ENCODE measurements at regions not wholly inside any gene's neighbourhood (a gene's known extent, or its start where the extent isn't known, plus 50 kb on each side); places are given as distances from the start of the nearest gene placed in this dataset.
A peak's percentile ranks its signal among the peaks of the same experiment; 100 is the strongest.

DNA sequence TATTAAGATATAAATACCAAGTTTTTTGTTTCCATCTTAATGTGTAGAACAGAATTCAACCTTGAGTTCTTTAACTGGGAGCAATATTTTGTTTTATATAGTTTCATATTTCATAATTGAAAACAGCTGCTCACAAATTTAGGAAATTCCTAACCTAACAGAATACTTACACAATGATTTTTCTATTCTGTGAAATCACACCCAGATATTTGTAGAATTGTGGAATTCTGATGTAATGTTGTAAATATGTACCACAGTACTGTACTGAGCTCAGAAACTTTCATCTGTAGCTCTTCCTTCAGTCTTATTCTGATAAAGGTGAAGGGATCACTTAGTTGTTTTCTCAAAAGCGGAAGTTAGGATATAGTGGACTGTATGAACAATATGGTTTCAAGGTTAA, 143.4 kb upstream of the GLI3 start:
- no peak for DNase-seq (ENCODE audit: low spot score)

DNA sequence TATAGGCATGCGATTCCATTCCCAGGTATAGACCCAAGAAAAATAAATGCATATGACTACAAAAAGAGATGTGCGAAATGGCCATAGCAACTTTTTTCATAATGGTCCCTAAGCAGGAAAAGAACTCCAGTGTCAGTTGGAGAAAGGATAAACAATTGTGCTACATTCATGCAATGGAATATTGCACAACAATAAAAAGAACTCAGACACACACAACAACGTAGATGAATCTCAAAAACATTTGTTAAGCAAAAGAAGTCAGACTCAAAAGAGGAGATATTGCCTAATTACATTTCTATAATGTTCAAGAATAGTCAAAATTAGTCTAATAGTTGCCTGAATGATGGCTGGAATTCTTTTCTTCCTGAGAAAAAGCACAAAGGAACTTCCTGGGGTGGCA, 141.1 kb upstream of the GLI3 start:
- no peak for DNase-seq (ENCODE audit: low spot score)

DNA sequence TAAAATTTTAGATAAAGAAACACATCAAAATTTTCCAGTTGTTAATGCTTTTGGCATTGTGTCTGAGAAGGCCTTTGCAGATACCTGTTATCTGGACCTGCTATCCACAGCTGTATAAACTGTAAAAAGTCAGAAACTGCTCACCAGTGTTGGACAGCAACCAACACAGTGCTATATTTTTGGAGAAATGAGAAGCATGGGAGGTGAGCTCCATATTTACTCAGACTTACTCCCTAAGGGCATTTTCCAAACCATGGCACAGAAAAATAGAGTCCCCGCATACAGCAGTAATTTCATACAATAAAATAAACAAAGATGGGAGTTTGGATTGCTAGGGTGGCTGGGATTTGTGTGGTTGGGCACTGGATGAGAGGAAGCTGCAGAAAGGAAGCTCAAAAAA, 136.3 kb upstream of the GLI3 start:
- no peak for DNase-seq (ENCODE audit: low spot score)

- peak; percentile 78 for DNase-seq (ENCODE audit: low spot score)
Observed at GRCh38 chr7:42372479-42372878, 135.5 kb upstream of the GLI3 start.

DNA sequence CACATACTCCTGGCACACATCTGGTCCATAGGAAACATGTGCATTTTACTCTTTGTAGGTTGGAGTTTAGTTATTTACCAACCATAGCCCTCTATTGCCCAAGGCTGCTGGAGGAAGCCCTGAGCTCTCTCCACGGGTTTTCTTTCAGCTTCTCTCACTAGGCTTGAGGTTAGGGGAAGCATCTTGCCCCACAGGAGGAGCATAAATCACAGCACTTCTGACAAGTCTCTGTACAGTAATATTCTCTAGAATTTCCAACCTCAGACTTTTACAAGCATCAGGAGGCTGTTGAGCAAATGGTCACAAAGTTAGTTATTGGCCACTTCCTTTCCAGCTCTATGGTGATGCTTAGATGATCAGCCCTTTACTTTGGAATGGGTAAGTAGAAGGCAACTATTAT, 122.9 kb upstream of the GLI3 start:
- no peak for DNase-seq (ENCODE audit: low spot score)

- DNase-seq (ENCODE audit: low spot score), result no peak
Observed at GRCh38 chr7:42351316-42351935, 114.4 kb upstream of the GLI3 start.

DNA sequence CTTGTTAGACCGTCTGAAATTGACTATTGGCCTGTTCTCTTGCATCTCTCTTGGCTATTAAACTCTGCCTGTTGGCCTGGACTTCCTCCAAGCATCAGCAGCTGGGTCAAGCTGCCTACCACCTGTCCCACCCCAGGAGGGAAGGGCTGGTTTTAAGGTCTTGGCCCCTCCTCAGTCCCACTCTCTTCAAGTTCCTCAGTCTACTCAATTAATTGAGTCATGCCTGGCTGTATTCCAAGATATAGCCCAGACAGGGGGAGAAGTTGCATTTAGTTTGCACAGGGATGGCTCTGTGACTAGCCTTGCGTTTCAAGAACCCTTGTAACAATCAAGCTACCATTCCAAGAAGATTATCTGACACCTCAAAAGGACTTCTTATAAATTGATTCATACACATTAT, 113.8 kb upstream of the GLI3 start:
- peak; percentile 47 for DNase-seq (ENCODE audit: low spot score)

GRCh38 chr7:42348631-42349030, 111.6 kb upstream of the GLI3 start:
- DNase-seq (ENCODE audit: low spot score), result peak; percentile 96

- DNase-seq (ENCODE audit: low spot score), result peak; percentile 91
Observed at GRCh38 chr7:42348071-42348470, 111.1 kb upstream of the GLI3 start.

GRCh38 chr7:42347616-42348015, 110.6 kb upstream of the GLI3 start:
- DNase-seq (ENCODE audit: low spot score), result peak; percentile 75

- no peak for DNase-seq (ENCODE audit: low spot score)
Observed at GRCh38 chr7:42345478-42346299, 108.7 kb upstream of the GLI3 start.

DNA sequence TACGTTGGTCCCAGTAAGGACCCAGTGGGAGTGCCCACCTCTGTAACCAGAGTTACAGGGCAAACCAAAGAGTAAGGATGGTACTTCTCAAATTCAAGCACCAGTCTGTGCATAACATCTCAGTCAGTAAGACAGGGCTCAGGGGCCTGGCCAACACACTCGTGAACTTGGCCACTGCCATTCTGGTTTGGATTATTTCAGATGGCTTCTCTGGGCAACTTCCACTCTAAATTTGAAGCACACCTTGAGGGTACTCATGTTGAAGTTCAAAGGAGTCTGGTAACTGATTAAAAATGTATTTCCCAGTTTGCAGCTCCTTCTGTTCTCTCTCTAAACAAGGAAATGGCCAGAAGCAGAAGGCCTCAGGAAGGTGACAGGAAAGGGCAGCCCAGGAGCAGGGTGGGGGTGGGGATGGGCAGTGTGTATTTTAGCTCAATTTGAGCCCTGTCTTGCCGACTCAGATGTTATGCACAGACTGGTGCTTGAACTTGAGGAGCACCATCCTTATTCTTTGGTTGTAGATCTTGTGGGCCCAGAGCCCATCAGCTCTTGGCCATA, 107.3 kb upstream of the GLI3 start:
- no peak for DNase-seq (ENCODE audit: low spot score)

DNA sequence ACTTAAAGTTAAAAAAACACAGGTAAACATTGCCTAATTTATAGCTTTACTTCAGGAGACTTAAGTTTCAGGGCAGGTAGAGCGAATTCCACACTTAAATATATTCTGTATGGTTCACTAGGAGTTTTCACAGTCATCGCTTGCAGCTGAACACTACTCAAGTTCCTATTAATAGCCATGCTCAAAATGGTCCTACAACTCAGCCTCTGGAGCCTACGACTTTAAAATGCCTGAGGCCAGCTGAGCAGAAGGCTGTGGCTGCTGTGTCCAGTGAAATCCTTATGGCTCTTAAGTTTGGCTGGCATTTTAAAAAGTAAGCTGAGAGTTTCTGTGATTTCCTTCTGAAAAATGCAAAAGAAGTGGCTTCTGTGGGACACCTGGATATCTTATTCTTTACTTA, 105.4 kb upstream of the GLI3 start:
- no peak for DNase-seq (ENCODE audit: low spot score)

DNA sequence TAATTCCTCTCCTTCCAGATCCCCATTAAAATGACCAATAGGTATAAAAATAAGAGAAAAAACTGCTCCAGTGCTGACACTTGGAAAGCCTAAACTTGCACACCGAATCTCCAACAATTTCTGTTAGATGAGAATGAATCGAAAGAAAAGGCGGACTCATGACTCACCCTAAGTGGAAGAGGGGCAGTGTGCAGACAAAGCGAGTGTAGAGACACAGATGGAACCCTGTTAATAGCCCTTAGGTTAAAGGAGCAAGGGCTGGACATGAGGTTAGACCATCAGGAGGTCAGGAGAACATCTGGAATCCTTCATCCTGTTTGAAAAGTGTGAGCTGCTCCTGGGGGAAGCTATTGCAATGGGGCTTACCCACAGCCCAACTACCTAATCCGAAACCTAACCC, 103.4 kb upstream of the GLI3 start:
- DNase-seq (ENCODE audit: low spot score), result no peak

DNA sequence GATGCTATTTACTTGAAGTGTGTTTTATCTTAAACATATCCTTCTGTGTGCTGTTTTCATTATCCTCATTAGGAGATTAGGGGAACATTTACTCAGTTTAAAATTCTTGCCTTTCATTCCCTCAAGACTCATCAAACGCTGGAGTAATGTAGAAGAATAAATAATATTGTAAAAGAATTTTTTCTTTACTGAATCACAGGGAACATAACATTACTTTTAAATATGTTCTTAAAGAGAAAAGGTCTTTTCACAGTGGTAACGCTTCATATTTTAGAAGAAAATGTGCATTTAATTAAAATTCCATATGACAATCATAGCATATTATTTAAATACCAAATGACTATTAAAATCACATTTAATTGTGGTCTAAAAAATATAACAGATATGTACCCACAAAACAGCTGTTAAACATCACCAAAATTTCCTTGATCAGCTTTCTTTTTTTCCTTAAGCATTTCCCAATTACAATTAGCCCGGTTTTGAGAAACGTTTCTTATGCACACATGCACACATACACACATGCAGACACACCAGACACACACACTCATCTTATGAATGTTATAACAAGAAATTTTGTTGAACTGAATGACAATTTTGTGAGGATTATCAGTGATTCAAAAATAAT, 102.0 kb upstream of the GLI3 start:
- no peak for DNase-seq (ENCODE audit: low spot score)

DNA sequence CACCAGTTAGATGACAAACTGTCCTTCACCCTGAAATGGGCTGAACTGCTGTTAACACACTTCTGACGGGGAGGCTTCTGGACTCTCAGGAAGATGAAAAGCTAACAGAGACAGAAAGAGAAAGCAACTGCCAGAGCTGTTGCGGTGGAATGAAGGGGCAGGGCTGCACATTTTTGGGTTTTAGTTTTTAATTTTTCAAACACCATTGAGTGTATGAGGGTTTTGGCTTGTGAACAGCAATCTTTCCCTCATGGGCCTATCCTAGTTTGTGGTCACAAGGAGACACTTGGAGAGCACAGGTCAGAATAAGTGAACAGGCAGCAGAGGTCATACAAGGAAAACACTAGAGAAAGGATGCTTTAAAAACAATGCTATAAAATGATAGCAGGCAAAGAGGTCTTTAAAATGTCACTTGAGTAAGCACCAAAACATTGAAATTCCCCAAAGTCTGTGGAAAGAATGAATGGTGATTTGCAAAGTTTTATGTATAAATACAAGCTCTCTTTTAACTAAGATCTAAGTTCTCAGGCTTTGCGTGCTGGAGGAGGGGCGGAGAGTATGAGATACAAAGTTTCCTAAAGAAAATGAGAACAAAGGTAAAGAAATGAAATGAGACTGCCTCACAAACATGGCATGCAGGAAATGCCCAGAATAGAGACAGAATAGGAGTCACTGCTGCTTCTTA, 101.4 kb upstream of the GLI3 start:
- no peak for DNase-seq (ENCODE audit: low spot score)

GRCh38 chr7:42337225-42337905, 100.4 kb upstream of the GLI3 start:
- no peak for DNase-seq (ENCODE audit: low spot score)

DNA sequence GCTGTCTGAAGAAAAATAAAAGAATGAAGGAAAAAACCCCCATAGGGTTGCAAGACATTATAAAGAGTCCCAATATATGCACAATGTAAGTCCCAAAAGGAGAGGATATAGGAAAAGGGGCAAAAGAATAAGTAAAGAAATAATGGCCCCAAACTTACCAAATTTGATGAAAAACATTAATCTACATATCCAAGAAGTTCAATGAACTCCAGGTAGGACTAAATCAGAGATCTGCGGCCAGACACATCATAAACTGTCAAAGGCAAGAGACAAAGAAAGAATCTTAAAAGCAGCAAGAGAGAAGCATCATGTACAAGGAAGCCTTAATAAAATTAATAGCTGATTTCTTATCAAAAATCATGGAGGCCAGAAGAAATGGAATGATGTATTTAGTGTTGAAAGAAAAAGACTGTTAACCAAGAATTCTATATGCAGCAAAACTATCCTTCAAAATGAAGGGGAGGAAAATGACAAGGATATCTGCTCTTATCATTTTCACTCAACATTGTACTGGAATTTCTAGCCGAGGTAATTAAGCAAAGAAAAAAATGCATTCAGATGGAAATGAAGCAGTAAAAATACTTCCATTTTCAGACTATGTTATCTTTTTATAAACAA, 95.7 kb upstream of the GLI3 start:
- no peak for DNase-seq (ENCODE audit: low spot score)

GRCh38 chr7:42319631-42320030, 82.6 kb upstream of the GLI3 start:
- DNase-seq (ENCODE audit: low spot score), result no peak

DNA sequence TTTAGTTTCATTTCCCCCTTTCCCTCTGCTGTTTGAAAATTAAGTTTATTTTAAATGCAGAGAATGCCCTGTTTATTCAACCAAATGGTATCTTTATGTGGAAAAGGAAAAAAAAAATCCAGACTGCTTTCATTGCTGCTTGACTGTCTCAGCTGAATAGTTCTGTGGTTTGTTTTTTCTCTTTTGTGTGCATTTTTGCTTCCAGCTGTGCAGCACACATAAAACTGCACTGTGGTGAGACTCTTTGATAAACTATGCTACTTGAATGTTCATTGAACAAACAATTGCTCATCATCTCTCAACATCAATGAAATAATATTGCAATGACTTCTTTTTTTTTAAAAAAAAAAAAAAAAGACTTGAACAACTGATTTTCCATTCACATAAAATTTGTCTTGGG, 78.6 kb upstream of the GLI3 start:
- DNase-seq (ENCODE audit: low spot score), result no peak

- no peak for DNase-seq (ENCODE audit: low spot score)
Observed at GRCh38 chr7:42315103-42315502, 78.1 kb upstream of the GLI3 start.

Data from SK-N-DZ (cell line).